SU-DHL-6 (cell line): ENCODE measurements at regions not wholly inside any gene's neighbourhood (a gene's known extent, or its start where the extent isn't known, plus 50 kb on each side); places are given as distances from the start of the nearest gene placed in this dataset.

Experiments used
- H2AFZ ChIP-seq: fragments of 200-600 bp; sonication (generic); 2 replicates; pipeline ENCODE4 v1.6.1; 2014; ENCODE audit warnings: low read depth, mild to moderate bottlenecking, moderate library complexity, mixed read lengths, antibody characterized with exemption, low read length; ENCODE audit not compliant: severe bottlenecking
- H3F3A ChIP-seq: fragments of 200-600 bp; shearing (Covaris generic); 2 replicates; pipeline ENCODE4 v1.6.0; 2016; ENCODE audit warnings: antibody characterized with exemption, mild to moderate bottlenecking; ENCODE audit not compliant: insufficient read depth
- H3K27ac ChIP-seq: fragments of 200-600 bp; sonication (generic); 2 replicates; pipeline ENCODE4 v1.5.1; 2016; ENCODE audit warnings: low read depth, mild to moderate bottlenecking, low read length, moderate library complexity, mixed read lengths
- H3K27me3 ChIP-seq: fragments of 200-600 bp; sonication (generic), shearing (Covaris generic); 2 replicates; pipeline ENCODE4 v1.6.0; 2014; ENCODE audit warnings: mild to moderate bottlenecking, low read length
- H3K36me3 ChIP-seq: fragments of 200-600 bp; sonication (generic); 2 replicates; pipeline ENCODE4 v1.6.1; 2014; ENCODE audit warnings: mild to moderate bottlenecking, low read length, mixed read lengths
- H3K4me2 ChIP-seq: fragments of 300-600, 200-600 bp; shearing (Covaris generic), sonication (generic); 2 replicates; pipeline ENCODE4 v1.6.0; 2014; ENCODE audit warnings: low read length, low read depth, mild to moderate bottlenecking; ENCODE audit not compliant: poor library complexity, severe bottlenecking
- H3K4me3 ChIP-seq: fragments of 200-600 bp; sonication (generic); 2 replicates; pipeline ENCODE4 v1.5.1; 2014; ENCODE audit warnings: antibody characterized with exemption, low read length, mild to moderate bottlenecking, mixed read lengths; ENCODE audit not compliant: insufficient read depth, poor library complexity, severe bottlenecking
- H3K79me2 ChIP-seq: fragments of 200-600 bp; sonication (generic); 2 replicates; pipeline ENCODE4 v1.6.1; 2014; ENCODE audit warnings: mild to moderate bottlenecking, low read length, moderate library complexity; ENCODE audit not compliant: insufficient read depth
- H3K9ac ChIP-seq: fragments of 200-600 bp; sonication (generic); 2 replicates; pipeline ENCODE4 v1.7.0; 2014; ENCODE audit warnings: mild to moderate bottlenecking, low read length
- H3K9me2 ChIP-seq: fragments of 200-600 bp; sonication (generic); replicated peaks from 2 replicates; pipeline ENCODE4 v1.6.1; 2014; ENCODE audit warnings: low read length; ENCODE audit not compliant: insufficient read depth
- H3K9me3 ChIP-seq: fragments of 200-600 bp; sonication (generic); 2 replicates; pipeline ENCODE4 v1.6.1; 2014; ENCODE audit warnings: low read length, mixed read lengths; ENCODE audit not compliant: insufficient read depth
- H4K20me1 ChIP-seq: fragments of 200-600 bp; sonication (generic); 2 replicates; pipeline ENCODE4 v1.6.1; 2014; ENCODE audit warnings: low read depth, mild to moderate bottlenecking, antibody characterized with exemption, low read length, moderate library complexity, mixed read lengths
- CTCF ChIP-seq: fragments of 200-600 bp; sonication (generic); IDR thresholded peaks from one replicate; pipeline ENCODE4 v1.5.1; 2017; ENCODE audit warnings: antibody characterized with exemption, mild to moderate bottlenecking, low read length, moderate library complexity; ENCODE audit not compliant: insufficient read depth, poor library complexity, severe bottlenecking
- EZH2phosphoT487 ChIP-seq: fragments of 200-600 bp; sonication (generic), shearing (Covaris generic); conservative IDR thresholded peaks from 2 replicates; pipeline ENCODE4 v1.6.1; 2018; ENCODE audit warnings: mild to moderate bottlenecking, antibody characterized with exemption, low read length, moderate library complexity, mixed read lengths

- Histone ChIP-seq H3K4me3 (no peak overlapping the region), H3K27me3 (no peaks in the 10 kb centered on the region), H3K9me2 (no peaks in the 10 kb centered on the region), H3K79me2 (no peaks in the 10 kb centered on the region), H3K36me3 (no peaks in the 10 kb centered on the region), H3F3A (no peaks in the 10 kb centered on the region), H3K9me3 (peaks cover 4% of the 10 kb centered on the region; the same call in 1 of the 2 replicates), H2AFZ (no peak overlapping the region), H3K9ac (no peak overlapping the region), H3K4me2 (no peak overlapping the region), H3K27ac (no peak overlapping the region), H4K20me1 (no peaks in the 10 kb centered on the region)
- TF ChIP-seq CTCF, result no peak
- no peak for TF ChIP-seq EZH2phosphoT487
Measured at GRCh38 chr5:87686018-87686417, 273.3 kb upstream of the CCNH start.

GRCh38 chr5:87674235-87674634 is 261.5 kb upstream of the CCNH start:
- Histone ChIP-seq H3K36me3 (no peaks in the 10 kb centered on the region), H4K20me1 (no peaks in the 10 kb centered on the region), H3K79me2 (no peaks in the 10 kb centered on the region), H3K27me3 (no peaks in the 10 kb centered on the region), H3K4me2 (no peak overlapping the region), H3K9me3 (no peaks in the 10 kb centered on the region), H3K27ac (no peak overlapping the region), H3K9me2 (no peaks in the 10 kb centered on the region), H3F3A (no peaks in the 10 kb centered on the region), H2AFZ (no peak overlapping the region), H3K9ac (no peak overlapping the region), H3K4me3 (no peak overlapping the region)
- TF ChIP-seq CTCF (no peak), EZH2phosphoT487 (no peak)

- no peak overlapping the region for H2AFZ ChIP-seq
- H4K20me1 ChIP-seq, result no peaks in the 10 kb centered on the region
- H3K9me3 ChIP-seq, result no peaks in the 10 kb centered on the region
- H3K4me3 ChIP-seq, result no peak overlapping the region
- H3K4me2 ChIP-seq, result no peak overlapping the region
- no peaks in the 10 kb centered on the region for H3K9me2 ChIP-seq
- H3K36me3 ChIP-seq, result no peaks in the 10 kb centered on the region
- H3K27me3 ChIP-seq, result no peaks in the 10 kb centered on the region
- H3K9ac ChIP-seq, result no peak overlapping the region
- no peak overlapping the region for H3K27ac ChIP-seq
- TF ChIP-seq EZH2phosphoT487, result no peak
- no peak for TF ChIP-seq CTCF
- H3F3A ChIP-seq, result no peaks in the 10 kb centered on the region
- H3K79me2 ChIP-seq, result no peaks in the 10 kb centered on the region
Measured at GRCh38 chr5:87671146-87671545, 258.4 kb upstream of the CCNH start.
